ENCODE measurements at regions not wholly inside any gene's neighbourhood (a gene's known extent, or its start where the extent isn't known, plus 50 kb on each side); places are given as distances from the start of the nearest gene placed in this dataset.

DNA sequence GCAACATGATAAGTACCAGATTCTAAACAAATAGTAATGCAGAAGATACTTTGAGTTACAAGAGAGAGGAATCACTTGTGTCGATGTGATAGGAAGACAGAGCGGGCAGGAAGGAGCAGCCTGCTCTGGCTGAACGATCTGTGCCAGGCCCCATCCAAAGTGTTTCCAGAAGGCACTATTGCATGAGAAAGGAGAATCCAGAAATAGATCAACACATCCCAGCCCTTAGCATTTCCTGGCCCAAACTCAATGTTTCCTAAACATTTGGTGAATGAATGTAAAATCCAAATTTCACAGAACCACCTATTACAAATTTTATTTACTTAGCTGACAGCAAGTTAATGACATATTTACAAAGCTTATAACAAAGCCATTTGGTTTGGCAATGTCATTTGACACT lies 257.2 kb downstream of the TXNL1 start:
- no peak for DNase-seq
- Mint-ChIP-seq H3K9me3 (peaks cover 0 to 5% (median 0%) of the 10 kb centered on the region in 3 donors), H3K27ac (no peak overlapping the region), H3K4me1 (no peaks in the 10 kb centered on the region), H3K36me3 (no peaks in the 10 kb centered on the region), H3K4me3 (no peak overlapping the region), H3K27me3 (no peaks in the 10 kb centered on the region)
- ChIA-PET POLR2A (no interaction called here), CTCF (no interaction called here)
- no peak overlapping the region for H3K27ac ChIP-seq (ENCODE audit: low read length)
- H3K4me3 ChIP-seq (ENCODE audit: control insufficient read depth in 1 of 2, extremely low read depth in 1 of 2, low read length in 1 of 2), result no peak overlapping the region
- no peak for ATAC-seq (replicated peaks in 1 of 4)
- no CpG with 5 or more reads among the region's 3 CpGs for WGBS (ENCODE audit: insufficient coverage)
- H3K9me3 ChIP-seq, result no peaks in the 10 kb centered on the region
- no peaks in the 10 kb centered on the region for H3K36me3 ChIP-seq (ENCODE audit: control insufficient read depth in 2 of 2, extremely low read depth in 1 of 2, insufficient read depth in 1 of 2, low read length in 1 of 2)
- H3K4me1 ChIP-seq (ENCODE audit: control insufficient read depth in 1 of 2, extremely low read depth in 1 of 2, insufficient read depth in 2 of 2, low read length in 2 of 2), result no peaks in the 10 kb centered on the region
- H3K27me3 ChIP-seq (replicated peaks in 1 of 2; ENCODE audit: control insufficient read depth in 2 of 2, extremely low read depth in 1 of 2, insufficient read depth in 2 of 2, low read length in 1 of 2), result no peaks in the 10 kb centered on the region

DNA sequence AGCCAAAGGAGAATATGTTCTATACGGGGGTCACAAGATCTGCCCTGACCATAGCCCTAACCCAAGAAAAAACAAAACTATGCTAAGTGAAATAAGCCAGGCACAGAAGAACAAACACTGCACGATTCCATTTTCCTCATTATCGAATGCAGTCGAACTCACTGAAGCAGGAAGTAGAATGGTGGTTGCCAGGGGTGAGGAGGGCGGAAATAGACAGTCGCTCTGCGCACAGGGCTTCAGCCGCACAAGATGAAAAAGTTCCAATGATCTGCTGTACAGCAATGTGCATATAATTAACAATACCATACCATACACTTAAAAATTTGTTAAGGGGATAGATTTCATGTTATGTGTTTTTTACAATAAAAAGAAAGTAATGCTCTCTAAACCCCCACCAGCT lies 257.7 kb downstream of the TXNL1 start:
- Histone ChIP-seq H3K9me3 (no peaks in the 10 kb centered on the region), H3K4me3 (ENCODE audit: control insufficient read depth in 1 of 2, extremely low read depth in 1 of 2, low read length in 1 of 2) (no peak overlapping the region), H3K27me3 (replicated peaks in 1 of 2; ENCODE audit: control insufficient read depth in 2 of 2, extremely low read depth in 1 of 2, insufficient read depth in 2 of 2, low read length in 1 of 2) (no peaks in the 10 kb centered on the region), H3K27ac (ENCODE audit: low read length) (no peak overlapping the region), H3K36me3 (ENCODE audit: control insufficient read depth in 2 of 2, extremely low read depth in 1 of 2, insufficient read depth in 1 of 2, low read length in 1 of 2) (no peaks in the 10 kb centered on the region), H3K4me1 (ENCODE audit: control insufficient read depth in 1 of 2, extremely low read depth in 1 of 2, insufficient read depth in 2 of 2, low read length in 2 of 2) (no peaks in the 10 kb centered on the region)
- Mint-ChIP-seq H3K27me3 (no peaks in the 10 kb centered on the region), H3K36me3 (no peaks in the 10 kb centered on the region), H3K4me3 (no peak overlapping the region), H3K4me1 (no peaks in the 10 kb centered on the region), H3K9me3 (peaks cover 0 to 5% (median 0%) of the 10 kb centered on the region in 3 donors), H3K27ac (no peak overlapping the region)
- POLR2A ChIA-PET, result no interaction called here
- DNase-seq (no peak), ATAC-seq (replicated peaks in 1 of 4) (no peak)
- CTCF ChIA-PET, result no interaction called here
- no CpG with 5 or more reads among the region's 8 CpGs for WGBS (ENCODE audit: insufficient coverage)

DNA sequence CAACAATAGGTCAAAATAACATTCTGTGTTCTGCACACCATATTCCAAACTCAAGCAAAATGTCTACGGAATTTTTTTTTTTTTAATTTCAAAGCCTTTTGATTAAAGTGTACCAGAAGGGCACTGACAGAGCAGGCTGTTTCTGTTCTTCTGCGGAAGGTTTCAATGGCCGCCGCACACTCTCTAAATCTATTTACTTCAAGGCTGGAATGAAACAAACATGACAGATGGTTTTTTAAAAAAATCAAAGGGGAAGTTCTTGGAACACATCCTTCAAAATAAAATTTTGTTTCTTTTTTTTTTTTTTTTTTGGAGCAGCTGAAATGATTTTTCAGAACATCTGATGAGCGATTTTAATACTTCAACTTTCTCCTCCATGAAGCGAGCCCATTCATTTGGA lies 259.1 kb downstream of the TXNL1 start:
- H3K36me3 Mint-ChIP-seq, result no peaks in the 10 kb centered on the region
- H3K27me3 Mint-ChIP-seq, result peaks cover 0 to 1% of the 10 kb centered on the region in 2 donors
- H3K27ac Mint-ChIP-seq, result no peak overlapping the region
- no CpG with 5 or more reads among the region's 6 CpGs for WGBS (ENCODE audit: insufficient coverage)
- POLR2A ChIA-PET, result no interaction called here
- H3K36me3 ChIP-seq (ENCODE audit: control insufficient read depth in 2 of 2, extremely low read depth in 1 of 2, insufficient read depth in 1 of 2, low read length in 1 of 2), result no peaks in the 10 kb centered on the region
- ATAC-seq (replicated peaks in 1 of 4) (no peak), DNase-seq (no peak)
- H3K27me3 ChIP-seq (replicated peaks in 1 of 2; ENCODE audit: control insufficient read depth in 2 of 2, extremely low read depth in 1 of 2, insufficient read depth in 2 of 2, low read length in 1 of 2), result no peaks in the 10 kb centered on the region
- H3K27ac ChIP-seq (ENCODE audit: low read length), result no peak overlapping the region
- H3K9me3 ChIP-seq, result no peaks in the 10 kb centered on the region
- no peaks in the 10 kb centered on the region for H3K4me1 ChIP-seq (ENCODE audit: control insufficient read depth in 1 of 2, extremely low read depth in 1 of 2, insufficient read depth in 2 of 2, low read length in 2 of 2)
- CTCF ChIA-PET, result no interaction called here
- H3K4me1 Mint-ChIP-seq, result no peaks in the 10 kb centered on the region
- peaks cover 0 to 5% (median 0%) of the 10 kb centered on the region in 3 donors for H3K9me3 Mint-ChIP-seq
- no peak overlapping the region for H3K4me3 ChIP-seq (ENCODE audit: control insufficient read depth in 1 of 2, extremely low read depth in 1 of 2, low read length in 1 of 2)
- no peak overlapping the region for H3K4me3 Mint-ChIP-seq

DNA sequence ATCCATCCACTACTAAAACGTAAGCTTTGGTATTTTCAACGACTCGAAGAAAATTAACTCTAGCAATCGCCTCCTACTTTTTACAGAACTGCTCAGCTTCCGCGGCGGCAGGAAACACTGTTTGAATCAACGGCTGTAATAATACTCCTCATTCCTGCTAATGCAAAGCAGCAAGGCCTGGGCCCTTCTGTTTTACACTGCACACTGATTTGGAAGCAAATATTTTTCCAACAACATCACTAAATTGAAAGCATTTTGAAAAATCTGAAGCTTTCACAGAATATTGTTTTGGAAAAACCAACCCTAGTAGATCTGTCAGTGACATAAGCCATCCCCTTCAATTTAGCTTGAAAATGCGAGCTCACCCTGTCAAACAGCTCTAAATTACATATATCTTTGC lies 261.2 kb downstream of the TXNL1 start:
- Histone ChIP-seq H3K9me3 (no peaks in the 10 kb centered on the region), H3K4me3 (ENCODE audit: control insufficient read depth in 1 of 2, extremely low read depth in 1 of 2, low read length in 1 of 2) (no peak overlapping the region), H3K4me1 (ENCODE audit: control insufficient read depth in 1 of 2, extremely low read depth in 1 of 2, insufficient read depth in 2 of 2, low read length in 2 of 2) (no peaks in the 10 kb centered on the region), H3K36me3 (ENCODE audit: control insufficient read depth in 2 of 2, extremely low read depth in 1 of 2, insufficient read depth in 1 of 2, low read length in 1 of 2) (no peaks in the 10 kb centered on the region), H3K27ac (ENCODE audit: low read length) (no peak overlapping the region), H3K27me3 (replicated peaks in 1 of 2; ENCODE audit: control insufficient read depth in 2 of 2, extremely low read depth in 1 of 2, insufficient read depth in 2 of 2, low read length in 1 of 2) (no peaks in the 10 kb centered on the region)
- Mint-ChIP-seq H3K36me3 (no peaks in the 10 kb centered on the region), H3K9me3 (no peaks in the 10 kb centered on the region), H3K27ac (no peak overlapping the region), H3K4me3 (no peak overlapping the region), H3K27me3 (peaks cover 0 to 1% of the 10 kb centered on the region in 2 donors), H3K4me1 (no peaks in the 10 kb centered on the region)
- POLR2A ChIA-PET, result interaction anchor here in 1 of 2 donors (0.6 kb wide), 1 partner anchor 28 kb away, joined by 3 read pairs; no protein-coding TSS in a partner anchor
- 86% methylated on average over 8 of the region's 9 CpGs for WGBS (ENCODE audit: insufficient coverage)
- ATAC-seq (replicated peaks in 1 of 4) (no peak), DNase-seq (no peak)
- CTCF ChIA-PET, result no interaction called here

DNA sequence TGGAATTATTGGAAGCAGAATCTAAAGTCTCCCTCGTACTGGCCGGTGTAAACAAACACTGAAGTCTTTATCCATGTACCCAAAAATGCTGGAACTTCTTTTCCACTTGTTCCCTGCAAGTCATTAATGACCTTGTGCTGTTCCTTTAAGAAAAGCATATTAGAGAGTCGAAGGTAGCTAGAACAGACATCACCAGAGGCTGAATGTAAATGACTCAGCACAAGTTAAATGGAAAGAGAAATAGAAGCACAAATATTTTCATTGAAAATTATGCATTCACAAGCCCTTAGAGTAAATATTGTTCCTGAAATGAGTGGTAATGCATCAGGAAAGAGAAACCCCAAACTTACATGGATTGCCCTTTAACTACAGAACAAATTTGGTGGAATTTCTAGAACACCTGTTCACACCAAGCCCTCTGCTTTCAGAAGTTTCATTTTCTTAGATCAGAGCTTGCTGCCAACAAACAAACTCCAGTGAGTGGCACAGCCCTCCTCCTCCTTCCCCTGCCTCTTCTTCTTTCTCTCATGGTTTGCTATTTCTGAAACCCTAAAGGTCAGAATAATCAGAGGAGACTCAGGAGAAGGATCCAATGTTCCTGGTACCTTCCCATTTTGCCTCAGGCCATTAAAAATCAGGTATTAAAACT lies 264.3 kb downstream of the TXNL1 start:
- Mint-ChIP-seq H3K4me1 (no peaks in the 10 kb centered on the region), H3K36me3 (no peaks in the 10 kb centered on the region), H3K4me3 (no peak overlapping the region), H3K9me3 (no peaks in the 10 kb centered on the region), H3K27me3 (peaks cover 0 to 1% of the 10 kb centered on the region in 2 donors), H3K27ac (no peak overlapping the region)
- H3K27ac ChIP-seq (ENCODE audit: low read length), result no peak overlapping the region
- H3K4me1 ChIP-seq (ENCODE audit: control insufficient read depth in 1 of 2, extremely low read depth in 1 of 2, insufficient read depth in 2 of 2, low read length in 2 of 2), result no peaks in the 10 kb centered on the region
- no peaks in the 10 kb centered on the region for H3K36me3 ChIP-seq (ENCODE audit: control insufficient read depth in 2 of 2, extremely low read depth in 1 of 2, insufficient read depth in 1 of 2, low read length in 1 of 2)
- ATAC-seq (replicated peaks in 1 of 4) (no peak), DNase-seq (no peak)
- CTCF ChIA-PET, result interaction anchor here in 1 of 2 donors (0.5 kb wide), 1 partner anchor 33 kb away, joined by 3 read pairs; no protein-coding TSS in a partner anchor
- no peaks in the 10 kb centered on the region for H3K9me3 ChIP-seq
- POLR2A ChIA-PET, result no interaction called here
- H3K4me3 ChIP-seq (ENCODE audit: control insufficient read depth in 1 of 2, extremely low read depth in 1 of 2, low read length in 1 of 2), result no peak overlapping the region
- no CpG with 5 or more reads among the region's 3 CpGs for WGBS (ENCODE audit: insufficient coverage)
- H3K27me3 ChIP-seq (replicated peaks in 1 of 2; ENCODE audit: control insufficient read depth in 2 of 2, extremely low read depth in 1 of 2, insufficient read depth in 2 of 2, low read length in 1 of 2), result no peaks in the 10 kb centered on the region

DNA sequence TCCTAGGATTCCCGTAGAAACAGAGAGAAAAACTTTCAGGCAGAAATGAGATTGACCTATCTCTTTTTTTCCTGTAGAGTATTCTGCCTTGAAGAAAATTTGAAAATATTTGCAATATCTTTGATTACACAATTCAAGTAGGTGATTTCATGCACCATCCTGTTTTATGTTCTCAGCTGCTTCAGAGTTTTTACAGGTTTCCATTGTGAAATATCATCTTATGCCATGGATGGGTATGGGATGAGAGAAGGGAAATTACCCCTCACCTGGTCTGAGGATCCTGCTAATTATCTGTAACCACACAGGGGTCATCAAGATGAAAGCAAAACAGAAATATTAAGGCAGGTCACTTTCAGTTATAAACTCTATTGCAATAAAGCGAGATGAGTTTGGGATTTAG lies 264.8 kb downstream of the TXNL1 start:
- Mint-ChIP-seq H3K36me3 (no peaks in the 10 kb centered on the region), H3K4me1 (no peaks in the 10 kb centered on the region), H3K27me3 (peaks cover 0 to 1% of the 10 kb centered on the region in 2 donors), H3K27ac (no peak overlapping the region), H3K9me3 (no peaks in the 10 kb centered on the region), H3K4me3 (no peak overlapping the region)
- ATAC-seq (replicated peaks in 1 of 4) (no peak), DNase-seq (no peak)
- Histone ChIP-seq H3K36me3 (ENCODE audit: control insufficient read depth in 2 of 2, extremely low read depth in 1 of 2, insufficient read depth in 1 of 2, low read length in 1 of 2) (no peaks in the 10 kb centered on the region), H3K27me3 (replicated peaks in 1 of 2; ENCODE audit: control insufficient read depth in 2 of 2, extremely low read depth in 1 of 2, insufficient read depth in 2 of 2, low read length in 1 of 2) (no peaks in the 10 kb centered on the region), H3K9me3 (no peaks in the 10 kb centered on the region), H3K4me3 (ENCODE audit: control insufficient read depth in 1 of 2, extremely low read depth in 1 of 2, low read length in 1 of 2) (no peak overlapping the region), H3K4me1 (ENCODE audit: control insufficient read depth in 1 of 2, extremely low read depth in 1 of 2, insufficient read depth in 2 of 2, low read length in 2 of 2) (no peaks in the 10 kb centered on the region), H3K27ac (ENCODE audit: low read length) (no peak overlapping the region)
- ChIA-PET POLR2A (no interaction called here), CTCF (interaction anchor here in 1 of 2 donors (0.5 kb wide), 1 partner anchor 33 kb away, joined by 3 read pairs; no protein-coding TSS in a partner anchor)
- WGBS (ENCODE audit: insufficient coverage), result no CpG with 5 or more reads among the region's 2 CpGs

DNA sequence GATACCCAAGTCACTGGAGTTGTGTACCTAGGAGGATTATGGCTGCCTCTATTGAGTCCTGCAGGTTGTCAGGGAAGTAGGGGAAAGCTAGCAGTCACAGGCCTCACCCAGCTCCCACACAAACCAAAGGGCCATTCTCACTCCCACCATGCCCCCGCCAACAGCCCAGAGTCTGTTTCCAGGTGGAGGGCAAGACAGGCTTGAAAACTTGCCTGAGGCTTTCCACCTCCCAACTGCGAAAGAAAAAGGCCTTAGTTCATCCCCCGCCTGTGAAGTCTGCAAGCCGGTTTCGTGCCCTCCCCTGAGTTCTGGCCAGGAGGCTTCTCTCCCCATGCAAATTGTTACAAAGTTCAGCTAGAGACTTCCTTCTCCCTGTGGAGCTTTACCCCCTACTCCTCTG lies 270.3 kb downstream of the TXNL1 start:
- Mint-ChIP-seq H3K4me1 (no peaks in the 10 kb centered on the region), H3K27me3 (peaks cover 0 to 7% of the 10 kb centered on the region in 2 donors), H3K4me3 (no peak overlapping the region), H3K36me3 (no peaks in the 10 kb centered on the region), H3K27ac (no peak overlapping the region), H3K9me3 (peaks cover 0 to 8% (median 0%) of the 10 kb centered on the region in 3 donors)
- CTCF ChIA-PET, result no interaction called here
- ATAC-seq (replicated peaks in 1 of 4), result no peak
- Histone ChIP-seq H3K36me3 (ENCODE audit: control insufficient read depth in 2 of 2, extremely low read depth in 1 of 2, insufficient read depth in 1 of 2, low read length in 1 of 2) (no peaks in the 10 kb centered on the region), H3K27ac (ENCODE audit: low read length) (no peak overlapping the region), H3K9me3 (no peaks in the 10 kb centered on the region), H3K4me1 (ENCODE audit: control insufficient read depth in 1 of 2, extremely low read depth in 1 of 2, insufficient read depth in 2 of 2, low read length in 2 of 2) (no peaks in the 10 kb centered on the region), H3K27me3 (replicated peaks in 1 of 2; ENCODE audit: control insufficient read depth in 2 of 2, extremely low read depth in 1 of 2, insufficient read depth in 2 of 2, low read length in 1 of 2) (peaks cover 0 to 6% of the 10 kb centered on the region in 2 experiments), H3K4me3 (ENCODE audit: control insufficient read depth in 1 of 2, extremely low read depth in 1 of 2, low read length in 1 of 2) (no peak overlapping the region)
- no peak for DNase-seq
- WGBS (ENCODE audit: insufficient coverage), result 91% methylated on average over 5 of the region's 5 CpGs
- POLR2A ChIA-PET, result no interaction called here
